CD4-positive, alpha-beta T cell treated with Interleukin-15 for 4 hours (primary cell): ENCODE measurements at regions not wholly inside any gene's neighbourhood (a gene's known extent, or its start where the extent isn't known, plus 50 kb on each side); places are given as distances from the start of the nearest gene placed in this dataset.
A peak's percentile ranks its signal among the peaks of the same experiment; 100 is the strongest.

Experiments
- DNase-seq: peaks from one replicate; pipeline ENCODE4 v3.0.0-alpha.2; 2020; ENCODE audit warnings: low spot score

DNA sequence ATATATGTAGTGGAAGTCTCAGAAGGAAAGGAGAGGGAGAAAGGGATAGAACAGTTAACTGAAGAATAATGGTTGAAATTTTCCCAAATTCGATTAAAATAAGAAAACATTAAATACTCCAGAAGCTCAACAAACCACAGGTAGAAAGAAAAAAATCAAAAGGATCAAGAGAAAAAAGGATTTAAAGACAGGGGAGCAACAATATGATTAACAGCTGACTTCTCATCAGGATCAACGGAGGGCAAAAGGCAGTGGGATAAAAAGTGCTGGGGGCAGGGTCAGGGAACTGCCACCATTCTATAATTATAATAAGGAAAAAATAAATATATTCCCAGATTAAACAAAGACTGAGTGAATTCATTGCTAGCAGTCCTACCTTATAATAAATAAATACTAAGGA is 55.3 kb downstream of the CDKN2C start:
- DNase-seq: no peak

- DNase-seq: no peak
These were observed 62.9 kb downstream of the CDKN2C start for GRCh38 chr1:51032936-51033335.

- DNase-seq: no peak
These were observed 57.8 kb upstream of the C1orf185 start for GRCh38 chr1:51044199-51044598.

DNA sequence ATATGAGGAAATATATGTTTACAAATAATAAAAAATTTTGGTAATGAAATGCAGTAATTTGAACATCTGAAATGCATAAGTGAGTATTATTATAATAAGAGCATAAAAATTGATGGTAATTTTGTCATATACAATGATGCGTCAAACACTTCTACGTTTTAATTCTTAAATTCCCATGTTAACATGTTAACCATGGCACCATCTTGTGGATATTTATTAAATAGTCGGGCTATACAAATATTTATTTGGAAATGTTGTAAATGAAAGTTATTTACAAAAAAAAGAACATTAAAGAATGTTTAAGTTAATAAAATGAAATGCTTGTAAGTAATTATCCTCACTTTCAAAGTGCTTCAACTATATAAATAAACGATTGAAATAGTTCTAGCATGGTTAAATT is 57.2 kb upstream of the C1orf185 start:
- peak; percentile 2 for DNase-seq

- no peak for DNase-seq
These were observed 54.0 kb upstream of the C1orf185 start for GRCh38 chr1:51048021-51048420.

DNA sequence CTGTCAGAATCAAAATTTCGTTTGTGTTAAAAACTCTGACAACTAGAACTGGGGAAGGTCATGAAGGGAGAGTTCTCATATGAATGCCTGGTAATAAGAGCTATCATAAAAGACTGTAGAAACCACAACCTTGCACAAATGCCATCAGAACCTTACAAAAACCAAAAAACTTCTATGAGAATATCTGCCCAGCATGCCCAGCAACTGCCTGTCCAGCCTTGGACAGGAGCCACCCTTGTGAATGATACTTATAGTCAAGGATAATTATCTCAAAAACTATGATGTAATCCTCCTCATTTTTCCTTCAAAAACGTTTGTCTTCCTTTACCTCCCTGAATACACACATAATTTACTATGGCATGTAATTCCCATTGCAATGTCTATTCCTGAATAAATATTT is 53.4 kb upstream of the C1orf185 start:
- no peak for DNase-seq
